Bronchial epithelial cell (primary cell): ENCODE measurements at regions not wholly inside any gene's neighbourhood (a gene's known extent, or its start where the extent isn't known, plus 50 kb on each side); places are given as distances from the start of the nearest gene placed in this dataset.
"Not testable (repeated sequence)": the region's sequence is repeated elsewhere in the genome, so short reads cannot be mapped to it uniquely, and the experiment has no call there.

ENCODE experiments used
- DNase-seq: peaks from one replicate; pipeline ENCODE4 v3.0.0-alpha.2; 2010; ENCODE audit warnings: low read depth
- FAIRE-seq: peaks from 2 replicates; lab custom pipeline; 2011; peaks lifted over from hg19 to GRCh38; lab: Jason Lieb, UNC
- H3K27me3 ChIP-seq: 2 replicates; pipeline ENCODE4 v1.5.1; 2011; ENCODE audit warnings: low read length; ENCODE audit not compliant: control insufficient read depth, insufficient read depth
- H3K36me3 ChIP-seq: 2 replicates; pipeline ENCODE4 v1.5.1; 2011; ENCODE audit warnings: low read length; ENCODE audit not compliant: control insufficient read depth, insufficient read depth
- H3K4me3 ChIP-seq: 2 replicates; pipeline ENCODE4 v1.5.1; 2011; ENCODE audit warnings: mild to moderate bottlenecking, low read depth, low read length, control low read depth
- CTCF ChIP-seq: IDR thresholded peaks from 2 replicates; pipeline ENCODE4 v1.5.1; 2011; ENCODE audit warnings: mild to moderate bottlenecking, moderate library complexity, low read length, control low read depth, inconsistent platforms; ENCODE audit not compliant: insufficient read depth, severe bottlenecking

- no peak for FAIRE-seq
- H3K27me3 ChIP-seq, result no peaks in the 10 kb centered on the region
- peak; percentile 13 for DNase-seq
- H3K4me3 ChIP-seq, result no peak overlapping the region
- H3K36me3 ChIP-seq, result no peaks in the 10 kb centered on the region
- TF ChIP-seq CTCF, result no peak
Measured at GRCh38 chr9:89690334-89690912, 85.6 kb downstream of the GADD45G start.

- no peak for FAIRE-seq
- no peaks in the 10 kb centered on the region for H3K27me3 ChIP-seq
- no peak for TF ChIP-seq CTCF
Measured at GRCh38 chr9:89695441-89695891, 90.7 kb downstream of the GADD45G start.

GRCh38 chr9:89695979-89696378 lies 91.2 kb downstream of the GADD45G start:
- H3K36me3 ChIP-seq, H3K27me3 ChIP-seq, FAIRE-seq, H3K4me3 ChIP-seq, DNase-seq: not testable (repeated sequence)

More at GRCh38 chr9:89695441-89695891, 90.7 kb downstream of the GADD45G start:
- Histone ChIP-seq H3K36me3 (no peaks in the 10 kb centered on the region), H3K4me3 (no peak overlapping the region)
- no peak for DNase-seq

GRCh38 chr9:89696780-89697179 lies 92.0 kb downstream of the GADD45G start:
- FAIRE-seq (peak; percentile 28), DNase-seq (no peak)
- no peaks in the 10 kb centered on the region for H3K36me3 ChIP-seq
- no peak overlapping the region for H3K4me3 ChIP-seq
- no peak for TF ChIP-seq CTCF
- peaks cover 3% of the 10 kb centered on the region for H3K27me3 ChIP-seq

- H3K4me3 ChIP-seq, result no peak overlapping the region
- H3K36me3 ChIP-seq, result no peaks in the 10 kb centered on the region
- no peak for DNase-seq
- TF ChIP-seq CTCF, result no peak
- FAIRE-seq, result no peak
- peaks cover 3% of the 10 kb centered on the region for H3K27me3 ChIP-seq
Measured at GRCh38 chr9:89697553-89697952, 92.7 kb downstream of the GADD45G start.

- peaks cover 3% of the 10 kb centered on the region for H3K27me3 ChIP-seq
- DNase-seq (no peak), FAIRE-seq (no peak)
- no peak for TF ChIP-seq CTCF
- H3K4me3 ChIP-seq, result no peak overlapping the region
- no peaks in the 10 kb centered on the region for H3K36me3 ChIP-seq
Measured at GRCh38 chr9:89698411-89699005, 93.7 kb downstream of the GADD45G start.
